ENCODE measurements at regions not wholly inside any gene's neighbourhood (a gene's known extent, or its start where the extent isn't known, plus 50 kb on each side); places are given as distances from the start of the nearest gene placed in this dataset.
A peak's percentile ranks its signal among the peaks of the same experiment; 100 is the strongest.
"Not testable (repeated sequence)": the region's sequence is repeated elsewhere in the genome, so short reads cannot be mapped to it uniquely, and the experiment has no call there.

- no peak for DNase-seq
Observed at GRCh38 chr5:121377461-121377860, 474.2 kb upstream of the FTMT start.

- no peak for DNase-seq
Observed at GRCh38 chr5:121378046-121378445, 473.6 kb upstream of the FTMT start.

- DNase-seq = no peak
Observed at GRCh38 chr5:121378559-121379359, 472.9 kb upstream of the FTMT start.

GRCh38 chr5:121380066-121380465 is 471.6 kb upstream of the FTMT start:
- DNase-seq = no peak

- DNase-seq = no peak
Observed at GRCh38 chr5:121384359-121384758, 467.3 kb upstream of the FTMT start.

GRCh38 chr5:121386334-121386733 is 465.3 kb upstream of the FTMT start:
- DNase-seq = no peak

GRCh38 chr5:121396716-121397115 is 455.0 kb upstream of the FTMT start:
- no peak for DNase-seq

- DNase-seq = peak; percentile 0
Observed at GRCh38 chr5:121399879-121400278, 451.8 kb upstream of the FTMT start.

GRCh38 chr5:121408778-121409177 is 442.9 kb upstream of the FTMT start:
- DNase-seq = no peak

GRCh38 chr5:121415270-121415669 is 436.4 kb upstream of the FTMT start:
- DNase-seq = no peak

GRCh38 chr5:121421646-121422045 is 430.0 kb upstream of the FTMT start:
- no peak for DNase-seq

GRCh38 chr5:121424976-121425375 is 426.7 kb upstream of the FTMT start:
- DNase-seq = no peak

GRCh38 chr5:121426153-121426552 is 425.5 kb upstream of the FTMT start:
- no peak for DNase-seq

GRCh38 chr5:121429761-121430160 is 421.9 kb upstream of the FTMT start:
- no peak for DNase-seq

- DNase-seq = no peak
Observed at GRCh38 chr5:121430538-121430937, 421.1 kb upstream of the FTMT start.

- no peak for DNase-seq
Observed at GRCh38 chr5:121445511-121445910, 406.2 kb upstream of the FTMT start.

GRCh38 chr5:121462441-121462840 is 389.2 kb upstream of the FTMT start:
- no peak for DNase-seq

GRCh38 chr5:121471222-121471621 is 380.5 kb upstream of the FTMT start:
- DNase-seq = not testable (repeated sequence)

- DNase-seq = no peak
Observed at GRCh38 chr5:121478636-121479035, 373.0 kb upstream of the FTMT start.

- no peak for DNase-seq
Observed at GRCh38 chr5:121479337-121479736, 372.3 kb upstream of the FTMT start.

GRCh38 chr5:121485281-121485680 is 366.4 kb upstream of the FTMT start:
- no peak for DNase-seq

- DNase-seq = not testable (repeated sequence)
Observed at GRCh38 chr5:121485999-121486398, 365.7 kb upstream of the FTMT start.

GRCh38 chr5:121489972-121490371 is 361.7 kb upstream of the FTMT start:
- DNase-seq = no peak

- DNase-seq = no peak
Observed at GRCh38 chr5:121497176-121497575, 354.5 kb upstream of the FTMT start.

- DNase-seq = no peak
Observed at GRCh38 chr5:121500310-121500709, 351.4 kb upstream of the FTMT start.

Measured in activated CD4-positive, alpha-beta T cell treated with anti-CD3 and anti-CD28 coated beads, Interleukin-10, Interleukin-2, amounts not matched to agents 100 ng/mL and 50 ng/mL, durations not matched to agents 16 hours and 8 hours (primary cell).